ENCODE measurements at regions not wholly inside any gene's neighbourhood (a gene's known extent, or its start where the extent isn't known, plus 50 kb on each side); places are given as distances from the start of the nearest gene placed in this dataset.

DNA sequence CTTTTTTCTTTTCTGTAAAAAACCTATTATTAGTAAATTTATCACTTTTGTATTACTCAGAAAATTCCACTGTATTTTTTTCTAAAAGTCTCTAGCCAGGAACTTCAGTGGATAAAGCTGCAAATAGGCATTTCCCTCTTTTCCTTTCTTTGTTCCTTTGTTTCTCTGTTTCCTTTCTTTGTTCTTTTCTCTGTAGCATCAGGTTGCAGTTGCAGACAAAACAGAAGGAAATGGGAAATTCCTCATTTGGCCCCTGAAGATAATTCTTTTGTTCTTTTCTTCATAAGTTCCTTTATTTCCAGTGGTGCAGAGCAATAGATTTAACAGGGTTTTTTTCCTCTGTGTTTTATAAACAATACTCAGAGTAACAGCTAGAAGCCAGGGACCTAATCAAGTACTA is 416.5 kb downstream of the TBL1XR1 start:
- TF ChIP-seq CTCF (IDR thresholded peaks at IDR 0.05; ENCODE audit: borderline replicate concordance, extremely low read depth, low read length, poor library complexity, severe bottlenecking) (no peak), EZH2 (IDR thresholded peaks at IDR 0.05; ENCODE audit: borderline replicate concordance, low read depth, low read length, severe bottlenecking) (no peak)
